Mesenchymal stem cell (in vitro differentiated cells and primary cell): ENCODE measurements at regions not wholly inside any gene's neighbourhood (a gene's known extent, or its start where the extent isn't known, plus 50 kb on each side); places are given as distances from the start of the nearest gene placed in this dataset.
A peak's percentile ranks its signal among the peaks of the same experiment; 100 is the strongest.

Experiments used
- DNase-seq: peaks from one replicate; pipeline ENCODE4 v3.0.0-alpha.2; 2013
- H2AFZ ChIP-seq: one replicate; pipeline ENCODE4 v1.6.1; 2013; ENCODE audit warnings: low read depth, mild to moderate bottlenecking, control low read depth, inconsistent platforms, low read length, moderate library complexity
- H2AK5ac ChIP-seq: 2 replicates; pipeline ENCODE4 v1.6.1; 2013; ENCODE audit warnings: low read length, moderate library complexity, mild to moderate bottlenecking, inconsistent platforms; ENCODE audit not compliant: severe bottlenecking
- H2BK120ac ChIP-seq: one replicate; pipeline ENCODE4 v1.6.1; 2013; ENCODE audit warnings: low read depth, mild to moderate bottlenecking, inconsistent platforms, low read length, moderate library complexity
- H2BK12ac ChIP-seq, 2 experiments: one replicate each; pipeline ENCODE4 v1.6.1; 2013; ENCODE audit warnings: inconsistent platforms in 2 of 2, low read length in 2 of 2, mild to moderate bottlenecking in 2 of 2, moderate library complexity in 2 of 2, control low read depth in 1 of 2
- H2BK15ac ChIP-seq: one replicate; pipeline ENCODE4 v1.6.1; 2013; ENCODE audit warnings: mild to moderate bottlenecking, low read depth, inconsistent platforms; ENCODE audit not compliant: poor library complexity, severe bottlenecking
- H2BK5ac ChIP-seq: 2 replicates; pipeline ENCODE4 v1.6.1; 2013; ENCODE audit warnings: low read depth, mild to moderate bottlenecking, low read length, control low read depth, inconsistent platforms; ENCODE audit not compliant: poor library complexity, severe bottlenecking
- H3K14ac ChIP-seq, 2 experiments: one replicate each; pipeline ENCODE4 v1.6.1; 2013; ENCODE audit warnings: inconsistent platforms in 2 of 2, low read length in 2 of 2, control low read depth in 1 of 2, mild to moderate bottlenecking in 1 of 2, moderate library complexity in 1 of 2
- H3K18ac ChIP-seq, 2 experiments: one replicate each; pipeline ENCODE4 v1.6.1; 2013; ENCODE audit warnings: inconsistent platforms in 2 of 2, low read length in 2 of 2, control low read depth in 1 of 2, low read depth in 1 of 2, mild to moderate bottlenecking in 1 of 2
- H3K23ac ChIP-seq, 2 experiments: one replicate each; pipeline ENCODE4 v1.6.1; 2013; ENCODE audit warnings: inconsistent platforms in 2 of 2, low read length in 2 of 2, mild to moderate bottlenecking in 2 of 2, moderate library complexity in 2 of 2, control low read depth in 1 of 2
- H3K27ac ChIP-seq: 2 replicates; pipeline ENCODE4 v1.5.1; 2013; ENCODE audit warnings: mild to moderate bottlenecking, moderate library complexity, low read length, control low read depth, inconsistent platforms; ENCODE audit not compliant: poor library complexity, severe bottlenecking
- H3K27me3 ChIP-seq, 2 experiments: 2 replicates each; pipeline versions ENCODE4 v1.6.1 to v1.7.0; 2013; ENCODE audit warnings: low read length in 2 of 2, mild to moderate bottlenecking in 2 of 2, moderate library complexity in 2 of 2, control low read depth in 1 of 2, inconsistent platforms in 1 of 2; ENCODE audit not compliant: control insufficient read depth in 1 of 2, insufficient read depth in 1 of 2
- H3K36me3 ChIP-seq, 2 experiments: 2 replicates each; pipeline versions ENCODE4 v1.6.1 to v1.7.0; 2013; ENCODE audit warnings: low read length in 2 of 2, control low read depth in 1 of 2, inconsistent platforms in 1 of 2, low read depth in 1 of 2, mild to moderate bottlenecking in 1 of 2; ENCODE audit not compliant: insufficient read depth in 2 of 2, control insufficient read depth in 1 of 2
- H3K4ac ChIP-seq, 2 experiments: one replicate each; pipeline ENCODE4 v1.6.1; 2013; ENCODE audit warnings: inconsistent platforms in 2 of 2, low read length in 2 of 2, mild to moderate bottlenecking in 2 of 2, moderate library complexity in 2 of 2, control low read depth in 1 of 2, low read depth in 1 of 2
- H3K4me1 ChIP-seq: 2 replicates; pipeline ENCODE4 v1.6.1; 2013; ENCODE audit warnings: low read depth, low read length, control low read depth; ENCODE audit not compliant: control insufficient read depth, insufficient read depth
- H3K4me2 ChIP-seq: 2 replicates; pipeline ENCODE4 v1.6.1; 2013; ENCODE audit warnings: low read length, mild to moderate bottlenecking, inconsistent platforms; ENCODE audit not compliant: poor library complexity, severe bottlenecking
- H3K4me3 ChIP-seq, 2 experiments: 2 replicates each; pipeline versions ENCODE4 v1.5.1 to v1.7.0; 2013; ENCODE audit warnings: low read length in 2 of 2, mild to moderate bottlenecking in 2 of 2, control low read depth in 1 of 2, low read depth in 1 of 2; ENCODE audit not compliant: insufficient read depth in 1 of 2
- H3K79me1 ChIP-seq: replicated peaks from 2 replicates; pipeline ENCODE4 v1.6.1; 2013; ENCODE audit warnings: mild to moderate bottlenecking, control low read depth, low read length, inconsistent platforms; ENCODE audit not compliant: poor library complexity, severe bottlenecking
- H3K9ac ChIP-seq: 2 replicates; pipeline ENCODE4 v1.7.0; 2013; ENCODE audit warnings: mild to moderate bottlenecking, low read length, moderate library complexity
- H3K9me3 ChIP-seq: 2 replicates; pipeline ENCODE4 v1.7.0; 2013; ENCODE audit warnings: mild to moderate bottlenecking, low read length; ENCODE audit not compliant: control insufficient read depth
- H4K8ac ChIP-seq: one replicate; pipeline ENCODE4 v1.6.1; 2013; ENCODE audit warnings: inconsistent platforms, mild to moderate bottlenecking, low read length, moderate library complexity
- H4K91ac ChIP-seq: one replicate; pipeline ENCODE4 v1.6.1; 2013; ENCODE audit warnings: mild to moderate bottlenecking, low read length, inconsistent platforms
- WGBS: methylation state at CpG from one replicate; pipeline ENCODE4 v1.1.7; 2013; ENCODE audit warnings: mixed read lengths; 5-methylcytosine and 5-hydroxymethylcytosine counted together

DNA sequence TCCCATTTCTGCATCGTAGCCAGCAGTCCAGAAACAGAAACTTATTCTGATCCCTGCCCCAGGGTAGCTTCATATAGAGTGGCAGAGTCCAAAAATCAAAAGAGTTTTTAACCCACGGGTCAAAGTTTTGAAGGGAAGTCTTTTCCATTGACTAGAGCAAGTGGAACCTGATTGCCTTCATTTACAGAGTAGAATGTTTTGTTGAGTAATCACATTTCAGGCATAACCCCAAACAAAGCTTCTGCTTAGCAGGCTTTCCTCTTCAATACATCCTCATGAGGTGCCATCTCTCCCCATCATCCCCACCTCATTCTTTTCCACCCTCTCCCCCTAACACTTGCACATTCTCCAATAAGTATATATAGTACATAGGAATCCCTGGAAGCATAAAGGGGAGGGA lies 516.0 kb upstream of the FBXO33 start:
- H3K79me1 ChIP-seq, result no peaks in the 10 kb centered on the region
- H3K23ac ChIP-seq, result no peak overlapping the region
- H3K36me3 ChIP-seq, result no peaks in the 10 kb centered on the region
- no peak overlapping the region for H2AFZ ChIP-seq
- H3K4ac ChIP-seq, result no peak overlapping the region
- no peak overlapping the region for H3K4me2 ChIP-seq
- DNase-seq, result no peak
- no peaks in the 10 kb centered on the region for H3K27me3 ChIP-seq
- no peak overlapping the region for H2BK120ac ChIP-seq
- H2AK5ac ChIP-seq, result no peak overlapping the region
- peaks cover 11% of the 10 kb centered on the region for H3K9me3 ChIP-seq
- no peak overlapping the region for H3K18ac ChIP-seq
- no peak overlapping the region for H3K14ac ChIP-seq
- no peak overlapping the region for H3K27ac ChIP-seq
- H2BK5ac ChIP-seq, result no peak overlapping the region
- H4K8ac ChIP-seq, result no peak overlapping the region
- no peak overlapping the region for H3K4me3 ChIP-seq
- H3K4me1 ChIP-seq, result peaks cover 1% of the 10 kb centered on the region
- no peak overlapping the region for H3K9ac ChIP-seq
- 65% methylated on average over 2 of the region's 2 CpGs for WGBS
- no peak overlapping the region for H2BK15ac ChIP-seq
- H2BK12ac ChIP-seq, result no peak overlapping the region
- H4K91ac ChIP-seq, result no peak overlapping the region

DNA sequence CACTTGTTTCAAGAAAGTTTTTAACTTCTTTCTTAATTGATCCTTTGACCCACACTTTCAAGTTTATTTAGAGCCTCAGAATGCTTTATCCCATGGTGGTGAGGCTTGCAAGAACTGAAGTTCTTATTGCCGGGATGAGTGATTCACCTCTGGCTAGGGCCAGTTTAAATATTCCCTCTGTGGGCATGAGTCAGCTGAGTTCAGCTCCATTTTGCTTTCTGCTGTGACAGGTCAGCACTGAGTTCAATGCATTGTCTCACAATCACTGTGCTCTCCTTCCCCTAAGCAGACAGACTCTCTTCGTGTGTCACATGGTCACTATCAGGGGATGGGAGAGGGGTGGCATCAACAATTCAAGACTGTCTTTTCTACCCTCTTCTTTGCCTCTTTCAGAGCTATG lies 514.6 kb upstream of the FBXO33 start:
- no peak overlapping the region for H2BK15ac ChIP-seq
- no peak overlapping the region for H2AFZ ChIP-seq
- H3K27ac ChIP-seq, result no peak overlapping the region
- H4K8ac ChIP-seq, result no peak overlapping the region
- H3K4me3 ChIP-seq, result no peak overlapping the region
- H3K79me1 ChIP-seq, result no peaks in the 10 kb centered on the region
- H2BK5ac ChIP-seq, result no peak overlapping the region
- no peak overlapping the region for H3K14ac ChIP-seq
- H4K91ac ChIP-seq, result no peak overlapping the region
- H2BK120ac ChIP-seq, result no peak overlapping the region
- no peak overlapping the region for H2AK5ac ChIP-seq
- DNase-seq, result peak; percentile 44
- H3K4me2 ChIP-seq, result no peak overlapping the region
- WGBS, result 51% methylated on average over 2 of the region's 2 CpGs
- H3K4me1 ChIP-seq, result peaks cover 1% of the 10 kb centered on the region
- H3K4ac ChIP-seq, result no peak overlapping the region
- peaks cover under 1% of the 10 kb centered on the region for H3K9me3 ChIP-seq
- H3K36me3 ChIP-seq, result no peaks in the 10 kb centered on the region
- H3K9ac ChIP-seq, result no peak overlapping the region
- no peak overlapping the region for H2BK12ac ChIP-seq
- H3K23ac ChIP-seq, result no peak overlapping the region
- H3K27me3 ChIP-seq, result no peaks in the 10 kb centered on the region
- H3K18ac ChIP-seq, result no peak overlapping the region

DNA sequence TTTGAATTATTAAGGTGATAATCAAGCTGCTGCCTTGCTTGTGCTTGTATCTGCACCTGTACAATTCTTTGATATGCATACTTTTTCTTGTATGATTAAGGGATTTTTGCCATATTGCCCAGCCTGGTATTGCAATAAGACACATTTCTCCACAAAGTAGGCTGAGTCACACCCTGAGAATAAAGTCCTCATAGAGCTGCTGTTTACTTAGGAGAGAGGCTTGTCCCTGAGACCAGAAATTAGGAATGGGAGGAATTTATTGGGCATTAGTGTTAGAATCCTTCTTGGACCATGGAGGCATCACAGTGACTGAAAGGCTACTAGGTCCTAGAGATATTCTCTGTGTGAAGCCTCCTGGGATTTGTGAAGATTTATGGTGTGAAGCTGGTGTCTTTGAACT lies 506.8 kb upstream of the FBXO33 start:
- no peaks in the 10 kb centered on the region for H3K27me3 ChIP-seq
- H3K23ac ChIP-seq, result no peak overlapping the region
- no peak overlapping the region for H3K18ac ChIP-seq
- no peak overlapping the region for H3K4me3 ChIP-seq
- no peaks in the 10 kb centered on the region for H3K36me3 ChIP-seq
- no peak overlapping the region for H3K27ac ChIP-seq
- no peak overlapping the region for H2AK5ac ChIP-seq
- no peak overlapping the region for H3K14ac ChIP-seq
- no peak overlapping the region for H2AFZ ChIP-seq
- peak; percentile 4 for DNase-seq
- no peaks in the 10 kb centered on the region for H3K79me1 ChIP-seq
- H3K4me1 ChIP-seq, result no peaks in the 10 kb centered on the region
- H2BK120ac ChIP-seq, result no peak overlapping the region
- H3K9ac ChIP-seq, result no peak overlapping the region
- no peak overlapping the region for H2BK5ac ChIP-seq
- no peak overlapping the region for H3K4ac ChIP-seq
- H2BK15ac ChIP-seq, result no peak overlapping the region
- H4K8ac ChIP-seq, result no peak overlapping the region
- no peak overlapping the region for H3K4me2 ChIP-seq
- no peak overlapping the region for H2BK12ac ChIP-seq
- H4K91ac ChIP-seq, result no peak overlapping the region
- H3K9me3 ChIP-seq, result no peaks in the 10 kb centered on the region

DNA sequence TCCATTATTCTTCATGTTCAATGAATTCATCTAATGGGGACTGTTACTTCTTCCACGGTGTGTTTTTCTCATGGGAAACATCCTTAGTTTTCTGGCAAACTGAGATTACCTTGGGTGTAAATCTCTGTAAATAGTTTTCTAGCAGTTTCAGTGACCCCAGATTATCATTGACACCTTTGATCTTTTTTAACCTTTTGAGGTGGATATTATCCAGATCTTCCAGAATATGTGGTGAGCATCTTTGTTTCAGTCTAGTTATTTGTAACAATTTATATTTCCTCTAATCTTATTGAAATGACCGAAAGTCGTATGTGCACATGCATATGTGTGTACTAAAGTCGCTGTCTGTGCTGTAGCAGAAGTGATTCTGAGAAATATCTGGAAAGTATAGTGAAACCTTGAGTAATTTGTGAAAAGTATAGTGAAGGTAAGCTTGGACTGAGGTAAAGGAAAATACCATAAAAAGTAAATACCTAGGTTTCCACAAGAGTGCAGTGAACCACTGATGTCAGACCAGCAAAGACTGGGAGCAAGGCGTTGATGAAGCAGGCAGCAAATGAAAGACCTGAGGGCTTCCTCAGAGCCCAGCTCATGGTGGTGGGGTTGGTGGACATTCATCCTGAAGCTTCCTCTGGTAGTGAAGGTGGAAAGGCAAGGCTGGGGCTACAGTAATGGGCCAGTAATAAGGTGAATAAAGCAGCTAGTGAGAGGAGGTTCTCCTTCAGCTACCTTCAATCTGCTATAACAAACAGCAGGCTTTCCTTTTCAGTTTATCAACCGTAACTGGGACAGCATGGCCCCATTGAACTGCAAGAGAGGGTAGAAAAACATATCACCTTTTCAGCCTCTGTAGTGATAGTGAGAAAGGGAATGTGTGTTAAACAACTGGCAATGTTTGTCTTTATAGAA lies 480.2 kb upstream of the FBXO33 start:
- Histone ChIP-seq H2BK5ac (no peak overlapping the region), H3K27ac (no peak overlapping the region), H3K79me1 (no peaks in the 10 kb centered on the region), H3K4ac (no peak overlapping the region), H3K9ac (no peak overlapping the region), H2BK12ac (no peak overlapping the region), H3K23ac (no peak overlapping the region), H3K4me3 (no peak overlapping the region), H3K36me3 (no peaks in the 10 kb centered on the region), H3K4me2 (no peak overlapping the region), H4K91ac (no peak overlapping the region), H2AFZ (no peak overlapping the region), H3K14ac (no peak overlapping the region), H3K18ac (no peak overlapping the region), H2BK120ac (no peak overlapping the region), H2AK5ac (no peak overlapping the region), H4K8ac (no peak overlapping the region), H3K27me3 (no peaks in the 10 kb centered on the region), H2BK15ac (no peak overlapping the region), H3K4me1 (no peaks in the 10 kb centered on the region), H3K9me3 (no peaks in the 10 kb centered on the region)
- WGBS, result 80% methylated on average over 6 of the region's 6 CpGs
- DNase-seq, result no peak
